Progenitor cell of endocrine pancreas (in vitro differentiated cells): ENCODE measurements at regions not wholly inside any gene's neighbourhood (a gene's known extent, or its start where the extent isn't known, plus 50 kb on each side); places are given as distances from the start of the nearest gene placed in this dataset.

Experiments used
- DNase-seq: peaks from one replicate; pipeline ENCODE4 v3.0.0; 2021; ENCODE audit warnings: low spot score; ENCODE audit not compliant: unreplicated experiment
- H3K27ac Mint-ChIP-seq: 2 replicates; pipeline ENCODE4 v1.8.0; 2021; ENCODE audit warnings: mild to moderate bottlenecking, moderate library complexity, mixed read lengths
- H3K27me3 Mint-ChIP-seq: 2 replicates; pipeline ENCODE4 v1.8.0; 2021; ENCODE audit warnings: mixed read lengths
- H3K36me3 Mint-ChIP-seq: 2 replicates; pipeline ENCODE4 v1.8.0; 2022; ENCODE audit warnings: mixed read lengths; ENCODE audit not compliant: insufficient read depth
- H3K4me1 Mint-ChIP-seq: 2 replicates; pipeline ENCODE4 v1.8.0; 2021; ENCODE audit warnings: low read depth, mixed read lengths
- H3K4me3 Mint-ChIP-seq: 2 replicates; pipeline ENCODE4 v1.8.0; 2021; ENCODE audit warnings: low read depth, mild to moderate bottlenecking, moderate library complexity, mixed read lengths
- H3K9me3 Mint-ChIP-seq: 2 replicates; pipeline ENCODE4 v1.8.0; 2021; ENCODE audit warnings: low read depth, mixed read lengths
- TF ChIP-seq, protein P1 (sequence below): fragments of 200-600 bp; sonication (generic); IDR thresholded peaks from one replicate; pipeline ENCODE4 v1.5.0; 2021; ENCODE audit warnings: antibody characterized with exemption, mild to moderate bottlenecking; ENCODE audit not compliant: unreplicated experiment

DNA sequence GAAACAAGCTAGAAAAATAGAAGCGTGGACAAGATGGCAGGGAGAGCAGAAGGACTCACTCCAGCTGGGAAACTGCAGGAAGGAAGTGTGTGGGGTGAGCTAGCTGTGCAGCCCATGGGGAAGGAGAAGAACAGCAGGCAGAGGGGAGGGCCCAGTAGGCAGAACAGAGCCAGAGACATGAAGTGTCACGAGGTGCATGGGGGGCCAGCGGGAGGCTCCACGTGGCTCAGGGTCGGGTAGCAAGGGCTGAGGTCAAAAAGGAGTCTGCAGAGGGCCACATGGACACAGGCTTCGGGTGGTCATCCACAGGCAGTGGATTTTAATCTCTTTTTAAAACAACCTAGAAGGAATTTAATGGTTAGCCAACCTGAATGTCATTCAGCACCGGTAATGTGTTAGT is 669.0 kb downstream of the BCL11B start:
- H3K9me3 Mint-ChIP-seq = peaks cover 2% of the 10 kb centered on the region
- H3K27me3 Mint-ChIP-seq = peaks cover 22% of the 10 kb centered on the region
- no peaks in the 10 kb centered on the region for H3K4me1 Mint-ChIP-seq
- H3K36me3 Mint-ChIP-seq = no peaks in the 10 kb centered on the region
- H3K4me3 Mint-ChIP-seq = no peak overlapping the region
- TF ChIP-seq, protein P1, sequence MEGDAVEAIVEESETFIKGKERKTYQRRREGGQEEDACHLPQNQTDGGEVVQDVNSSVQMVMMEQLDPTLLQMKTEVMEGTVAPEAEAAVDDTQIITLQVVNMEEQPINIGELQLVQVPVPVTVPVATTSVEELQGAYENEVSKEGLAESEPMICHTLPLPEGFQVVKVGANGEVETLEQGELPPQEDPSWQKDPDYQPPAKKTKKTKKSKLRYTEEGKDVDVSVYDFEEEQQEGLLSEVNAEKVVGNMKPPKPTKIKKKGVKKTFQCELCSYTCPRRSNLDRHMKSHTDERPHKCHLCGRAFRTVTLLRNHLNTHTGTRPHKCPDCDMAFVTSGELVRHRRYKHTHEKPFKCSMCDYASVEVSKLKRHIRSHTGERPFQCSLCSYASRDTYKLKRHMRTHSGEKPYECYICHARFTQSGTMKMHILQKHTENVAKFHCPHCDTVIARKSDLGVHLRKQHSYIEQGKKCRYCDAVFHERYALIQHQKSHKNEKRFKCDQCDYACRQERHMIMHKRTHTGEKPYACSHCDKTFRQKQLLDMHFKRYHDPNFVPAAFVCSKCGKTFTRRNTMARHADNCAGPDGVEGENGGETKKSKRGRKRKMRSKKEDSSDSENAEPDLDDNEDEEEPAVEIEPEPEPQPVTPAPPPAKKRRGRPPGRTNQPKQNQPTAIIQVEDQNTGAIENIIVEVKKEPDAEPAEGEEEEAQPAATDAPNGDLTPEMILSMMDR = no peak
- no peak for DNase-seq
- H3K27ac Mint-ChIP-seq = no peak overlapping the region

DNA sequence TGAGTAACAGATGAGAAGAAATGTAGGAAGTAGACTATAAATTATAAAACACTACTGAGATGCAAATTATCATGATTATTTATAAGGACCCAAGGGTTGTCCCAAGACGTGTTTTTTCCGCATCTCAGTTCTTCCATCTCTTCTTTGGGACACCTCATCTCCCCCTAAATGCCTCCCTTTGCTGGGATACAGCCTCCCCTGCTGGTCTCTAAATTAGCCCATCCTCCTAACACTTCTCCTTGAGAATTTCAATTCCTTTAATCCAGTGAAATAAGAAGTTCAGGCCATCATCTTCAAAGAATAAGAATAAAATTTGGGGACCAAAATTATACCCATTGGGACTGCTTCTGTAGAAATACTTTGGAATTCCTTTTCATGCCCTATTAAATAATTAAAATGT is 667.0 kb downstream of the BCL11B start:
- no peak overlapping the region for H3K27ac Mint-ChIP-seq
- TF ChIP-seq, protein P1 = no peak
- no peak for DNase-seq

DNA sequence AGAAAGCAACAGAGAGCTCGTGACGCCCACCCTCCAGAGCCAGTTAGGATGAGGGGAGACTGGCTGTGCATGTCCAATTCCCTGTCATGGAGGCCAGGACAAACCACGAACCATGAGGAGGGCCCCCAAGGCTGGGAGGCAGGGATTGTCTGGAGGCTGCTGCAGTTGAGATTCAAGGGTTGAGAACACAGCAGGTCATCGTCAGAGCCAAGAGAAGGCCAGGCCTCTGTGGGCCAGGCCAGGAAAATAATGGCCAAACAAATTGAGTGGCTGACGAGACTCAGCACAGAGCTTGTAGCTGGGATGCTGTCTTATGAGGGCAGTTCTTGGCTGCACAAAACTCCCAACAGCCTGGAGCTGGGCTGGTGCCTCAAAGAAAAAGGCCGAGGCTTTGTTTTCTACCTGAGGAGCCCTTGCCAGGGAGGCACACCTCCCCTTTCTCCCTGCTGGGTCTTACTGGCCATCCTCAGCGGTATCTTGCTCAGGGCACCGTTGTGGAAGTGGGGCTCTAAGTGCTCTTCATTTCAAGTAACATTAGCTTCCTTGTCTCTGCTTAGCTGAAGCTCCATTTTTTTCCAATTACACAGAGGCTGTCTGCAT is 665.9 kb downstream of the BCL11B start:
- H3K4me3 Mint-ChIP-seq = no peak overlapping the region
- H3K9me3 Mint-ChIP-seq = no peaks in the 10 kb centered on the region
- no peak overlapping the region for H3K27ac Mint-ChIP-seq
- no peaks in the 10 kb centered on the region for H3K4me1 Mint-ChIP-seq
- DNase-seq = no peak
- no peaks in the 10 kb centered on the region for H3K36me3 Mint-ChIP-seq
- TF ChIP-seq, protein P1 = no peak
- peaks cover 32% of the 10 kb centered on the region for H3K27me3 Mint-ChIP-seq

More for the DNA sequence above, 667.0 kb downstream of the BCL11B start:
- Mint-ChIP-seq H3K4me1 (no peaks in the 10 kb centered on the region), H3K36me3 (no peaks in the 10 kb centered on the region), H3K9me3 (no peaks in the 10 kb centered on the region), H3K27me3 (peaks cover 29% of the 10 kb centered on the region), H3K4me3 (no peak overlapping the region)

DNA sequence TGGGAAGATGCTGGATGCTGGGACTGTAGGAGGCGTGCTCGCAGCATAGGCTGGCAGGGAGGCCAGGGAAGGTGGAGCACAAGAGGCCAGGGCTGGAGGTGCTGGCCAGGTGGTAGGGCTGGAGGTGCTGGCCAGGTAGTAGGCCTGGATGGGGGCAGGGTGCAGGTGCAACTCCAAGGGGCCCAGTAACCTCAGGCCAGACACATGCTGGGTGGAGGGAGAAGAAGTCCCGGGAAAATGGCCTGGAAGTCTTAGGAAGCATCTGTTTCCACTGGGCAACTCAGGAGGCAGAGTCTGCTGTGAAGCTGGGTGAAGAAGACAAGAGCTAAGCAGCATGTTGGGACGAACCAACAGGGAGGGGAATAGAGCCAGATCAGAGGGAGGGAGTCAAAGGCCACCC is 665.2 kb downstream of the BCL11B start:
- H3K36me3 Mint-ChIP-seq = no peaks in the 10 kb centered on the region
- no peak overlapping the region for H3K27ac Mint-ChIP-seq
- H3K9me3 Mint-ChIP-seq = no peaks in the 10 kb centered on the region
- no peak overlapping the region for H3K4me3 Mint-ChIP-seq
- H3K27me3 Mint-ChIP-seq = peaks cover 33% of the 10 kb centered on the region
- no peak for DNase-seq
- no peaks in the 10 kb centered on the region for H3K4me1 Mint-ChIP-seq
- TF ChIP-seq, protein P1 = no peak

DNA sequence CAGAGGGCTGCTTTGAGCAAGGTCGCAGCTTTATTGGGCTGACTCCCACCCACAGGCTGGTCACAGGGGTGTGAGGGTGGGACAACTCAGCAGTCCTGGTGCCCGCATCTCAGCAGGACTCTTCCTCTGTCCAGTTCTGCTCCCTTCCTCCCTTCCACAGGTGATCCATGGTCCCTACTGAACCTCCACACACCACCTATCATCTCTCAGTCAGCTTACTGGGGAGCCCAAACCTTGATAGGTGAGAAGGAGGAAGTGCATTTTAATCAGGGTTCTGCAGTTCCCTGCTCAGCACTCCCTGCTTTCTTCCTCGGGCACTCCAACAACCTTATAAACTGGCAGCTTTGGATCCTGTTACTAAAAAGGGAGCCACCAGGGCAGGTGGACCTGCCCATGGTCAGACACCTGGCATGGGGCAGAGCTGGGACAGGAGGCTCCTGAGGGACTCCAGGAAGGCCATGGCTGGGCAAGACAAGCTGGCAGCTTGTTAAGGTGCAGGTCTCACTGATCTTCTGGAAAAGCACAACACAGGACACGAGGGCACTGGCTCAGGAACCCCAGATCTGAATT is 664.6 kb downstream of the BCL11B start:
- DNase-seq = no peak
- Mint-ChIP-seq H3K4me1 (no peaks in the 10 kb centered on the region), H3K4me3 (no peak overlapping the region), H3K27me3 (peaks cover 28% of the 10 kb centered on the region), H3K36me3 (no peaks in the 10 kb centered on the region), H3K9me3 (no peaks in the 10 kb centered on the region), H3K27ac (no peak overlapping the region)
- TF ChIP-seq, protein P1 = no peak
